H1 (cell line): ENCODE measurements at regions not wholly inside any gene's neighbourhood (a gene's known extent, or its start where the extent isn't known, plus 50 kb on each side); places are given as distances from the start of the nearest gene placed in this dataset.
"Not testable (repeated sequence)": the region's sequence is repeated elsewhere in the genome, so short reads cannot be mapped to it uniquely, and the experiment has no call there.

Experiments
- CTCF ChIA-PET: fragments of 300-600 bp; sonication (Branson Sonifier 250); formaldehyde crosslinking; loops from one replicate; lab custom pipeline; 2021; ENCODE audit not compliant: partially characterized antibody; lab: Charles Lee
- POLR2A ChIA-PET: fragments of 300-600 bp; sonication (Branson Sonifier 250); formaldehyde crosslinking; loops from one replicate; lab custom pipeline; 2021; ENCODE audit warnings: inconsistent platforms; ENCODE audit not compliant: partially characterized antibody; lab: Charles Lee
- DNase-seq, 2 experiments: peaks; one replicate each; pipeline versions ENCODE4 v3.0.0 to v3.0.0-alpha.2; 2010 to 2022; ENCODE audit warnings: low spot score in 2 of 2, low read depth in 1 of 2, mixed read lengths in 1 of 2
- FAIRE-seq: peaks from 2 replicates; lab custom pipeline; 2011; peaks lifted over from hg19 to GRCh38; lab: Jason Lieb, UNC
- H2AFZ ChIP-seq: 2 replicates; pipeline ENCODE4 v1.8.1; 2012; ENCODE audit warnings: low read length, inconsistent platforms
- H2AK5ac ChIP-seq: 2 replicates; pipeline ENCODE4 v1.6.1; 2013; ENCODE audit warnings: low read depth, low read length
- H2BK120ac ChIP-seq: replicated peaks from 2 replicates; pipeline ENCODE3; 2013; ENCODE audit warnings: low read depth, low read length, inconsistent platforms
- H2BK12ac ChIP-seq: 2 replicates; pipeline ENCODE4 v1.6.1; 2013; ENCODE audit warnings: low read depth, low read length
- H2BK15ac ChIP-seq: 2 replicates; pipeline ENCODE4 v1.6.1; 2013; ENCODE audit warnings: low read length
- H2BK20ac ChIP-seq: 2 replicates; pipeline ENCODE4 v1.6.1; 2013; ENCODE audit warnings: low read length
- H2BK5ac ChIP-seq: 2 replicates; pipeline ENCODE4 v1.6.1; 2013; ENCODE audit warnings: low read depth, low read length
- H3K14ac ChIP-seq: 2 replicates; pipeline ENCODE4 v1.6.1; 2013; ENCODE audit warnings: inconsistent platforms; ENCODE audit not compliant: insufficient read length
- H3K18ac ChIP-seq: 2 replicates; pipeline ENCODE4 v1.6.1; 2013; ENCODE audit warnings: low read length; ENCODE audit errors: extremely low read depth
- H3K23ac ChIP-seq: 2 replicates; pipeline ENCODE4 v1.6.1; 2013; ENCODE audit warnings: inconsistent platforms; ENCODE audit not compliant: insufficient read length
- H3K23me2 ChIP-seq: 2 replicates; pipeline ENCODE4 v1.6.1; 2013; ENCODE audit warnings: low read depth, low read length
- H3K27ac ChIP-seq: 2 replicates; pipeline ENCODE4 v1.6.1; 2011; ENCODE audit warnings: low read depth, low read length, inconsistent platforms
- H3K27me3 ChIP-seq, 4 experiments: replicated peaks in 1 of 4; 1 replicate in 1 of 4; 2 replicates in 3 of 4; pipeline versions ENCODE4 v1.6.1 to v1.8.1; 2011 to 2013; ENCODE audit warnings: low read length in 3 of 4, mild to moderate bottlenecking in 3 of 4, inconsistent platforms in 2 of 4, mixed read lengths in 2 of 4, moderate library complexity in 1 of 4; ENCODE audit not compliant: control insufficient read depth in 3 of 4, insufficient read depth in 3 of 4; ENCODE audit errors: extremely low read depth in 1 of 4
- H3K36me3 ChIP-seq, 4 experiments: 2 replicates each; pipeline versions ENCODE4 v1.6.1 to v1.8.1; 2011 to 2013; ENCODE audit warnings: mild to moderate bottlenecking in 4 of 4, low read length in 3 of 4, moderate library complexity in 2 of 4, control low read depth in 1 of 4, inconsistent platforms in 1 of 4; ENCODE audit not compliant: insufficient read depth in 4 of 4, control insufficient read depth in 2 of 4
- H3K4ac ChIP-seq: replicated peaks from 2 replicates; pipeline ENCODE3; 2013; ENCODE audit warnings: low read length, low read depth, mixed read lengths, inconsistent platforms; ENCODE audit not compliant: insufficient read length
- H3K4me1 ChIP-seq, 4 experiments: replicated peaks in 1 of 4; 1 replicate in 1 of 4; 2 replicates in 3 of 4; pipeline versions ENCODE4 v1.6.1 to v1.8.1; 2011 to 2013; ENCODE audit warnings: low read length in 3 of 4, inconsistent platforms in 2 of 4, mixed read lengths in 1 of 4; ENCODE audit not compliant: insufficient read depth in 4 of 4, control insufficient read depth in 3 of 4
- H3K4me2 ChIP-seq, 2 experiments: 2 replicates each; pipeline versions ENCODE4 v1.6.1 to v1.8.1; 2011 to 2013; ENCODE audit warnings: low read depth in 2 of 2, low read length in 2 of 2, control low read depth in 1 of 2, inconsistent platforms in 1 of 2, mild to moderate bottlenecking in 1 of 2; ENCODE audit not compliant: insufficient read depth in 1 of 2
- H3K4me3 ChIP-seq, 4 experiments: fragments of 200-600, 300-600 bp in 1 of 4; sonication (generic), shearing (Covaris generic), sonication (Bioruptor Twin) in 1 of 4; 2 replicates each; pipeline versions ENCODE4 v1.5.1 to v1.8.1; 2011 to 2016; ENCODE audit warnings: low read length in 4 of 4, low read depth in 3 of 4, control low read depth in 2 of 4, inconsistent platforms in 2 of 4, mild to moderate bottlenecking in 2 of 4, mixed read lengths in 1 of 4, moderate library complexity in 1 of 4; ENCODE audit not compliant: insufficient read depth in 2 of 4; ENCODE audit errors: extremely low read depth in 1 of 4
- H3K56ac ChIP-seq: replicated peaks from 2 replicates; pipeline ENCODE3; 2013; ENCODE audit warnings: low read depth, mild to moderate bottlenecking, mixed read lengths, low read length, inconsistent platforms; ENCODE audit not compliant: insufficient read length
- H3K79me1 ChIP-seq: 2 replicates; pipeline ENCODE4 v1.6.1; 2013; ENCODE audit warnings: low read depth, low read length, control low read depth
- H3K79me2 ChIP-seq, 2 experiments: 2 replicates each; pipeline versions ENCODE4 v1.6.1 to v1.8.1; 2012 to 2013; ENCODE audit warnings: low read length in 2 of 2, mild to moderate bottlenecking in 2 of 2, inconsistent platforms in 1 of 2; ENCODE audit not compliant: insufficient read depth in 2 of 2, control insufficient read depth in 1 of 2
- H3K9ac ChIP-seq, 4 experiments: replicated peaks in 1 of 4; 1 replicate in 1 of 4; 2 replicates in 3 of 4; pipeline versions ENCODE4 v1.6.1 to v1.8.1; 2011 to 2013; ENCODE audit warnings: low read depth in 3 of 4, low read length in 3 of 4, control low read depth in 2 of 4, mild to moderate bottlenecking in 2 of 4, moderate library complexity in 2 of 4, inconsistent platforms in 1 of 4; ENCODE audit errors: extremely low read depth in 1 of 4
- H3K9me3 ChIP-seq, 2 experiments: 2 replicates each; pipeline versions ENCODE4 v1.6.1 to v1.8.1; 2012 to 2013; ENCODE audit warnings: mild to moderate bottlenecking in 2 of 2, moderate library complexity in 2 of 2, control low read depth in 1 of 2, inconsistent platforms in 1 of 2, low read depth in 1 of 2, low read length in 1 of 2, mixed read lengths in 1 of 2; ENCODE audit not compliant: insufficient read depth in 2 of 2
- H4K20me1 ChIP-seq, 2 experiments: replicated peaks in 1 of 2; 2 replicates each; pipeline versions ENCODE3 to v1.8.1; 2011 to 2013; ENCODE audit warnings: inconsistent platforms in 2 of 2, low read length in 2 of 2, mild to moderate bottlenecking in 1 of 2; ENCODE audit not compliant: insufficient read depth in 2 of 2, control insufficient read depth in 1 of 2
- H4K5ac ChIP-seq: 2 replicates; pipeline ENCODE4 v1.6.1; 2013; ENCODE audit warnings: low read length, low read depth, mixed read lengths, inconsistent platforms; ENCODE audit not compliant: insufficient read length
- H4K8ac ChIP-seq: 2 replicates; pipeline ENCODE4 v1.8.0; 2013; ENCODE audit warnings: mild to moderate bottlenecking, moderate library complexity, low read length, inconsistent platforms; ENCODE audit not compliant: insufficient read depth; ENCODE audit errors: extremely low read depth
- H4K91ac ChIP-seq: replicated peaks from 2 replicates; pipeline ENCODE3; 2013; ENCODE audit warnings: low read length, mixed read lengths, inconsistent platforms; ENCODE audit not compliant: insufficient read length
- WGBS, 2 experiments: shearing (Covaris generic) in 1 of 2; methylation state at CpG; one replicate each; pipeline versions ENCODE4 v1.1.6 to v1.1.7; 2013 to 2015; ENCODE audit warnings: low lambda C conversion rate in 2 of 2, mixed read lengths in 2 of 2, inconsistent platforms in 1 of 2, low coverage in 1 of 2, missing lambda C conversion rate in 1 of 2; ENCODE audit not compliant: insufficient replicate concordance in 2 of 2, insufficient coverage in 1 of 2, insufficient read length in 1 of 2; ENCODE audit errors: extremely low coverage in 1 of 2, missing lambda C conversion rate in 1 of 2; 5-methylcytosine and 5-hydroxymethylcytosine counted together

- H2BK5ac ChIP-seq, H3K27me3 ChIP-seq, H3K79me1 ChIP-seq, H2BK12ac ChIP-seq, H3K4me3 ChIP-seq, H3K4me1 ChIP-seq, H3K23ac ChIP-seq, H4K20me1 ChIP-seq, H3K36me3 ChIP-seq, H3K4ac ChIP-seq, H2AFZ ChIP-seq, H3K23me2 ChIP-seq, H3K9me3 ChIP-seq, H3K9ac ChIP-seq, H3K27ac ChIP-seq, FAIRE-seq, H2BK20ac ChIP-seq, H4K5ac ChIP-seq, H3K4me2 ChIP-seq, H3K14ac ChIP-seq, H2BK120ac ChIP-seq, H2AK5ac ChIP-seq, H4K91ac ChIP-seq, H2BK15ac ChIP-seq, POLR2A ChIA-PET, DNase-seq, CTCF ChIA-PET, H3K56ac ChIP-seq, H3K18ac ChIP-seq, H3K79me2 ChIP-seq, H4K8ac ChIP-seq: not testable (repeated sequence)
- no CpG with 5 or more reads among the region's 2 CpGs for WGBS, 2 experiments
Observed at GRCh38 chr7:75261660-75262059, 133.8 kb upstream of the TRIM73 start.

GRCh38 chr7:75268158-75268557 is 127.3 kb upstream of the TRIM73 start:
- DNase-seq, H2BK15ac ChIP-seq, H2BK120ac ChIP-seq, H4K91ac ChIP-seq, H3K79me1 ChIP-seq, H2BK12ac ChIP-seq, H3K56ac ChIP-seq, H3K18ac ChIP-seq, H4K5ac ChIP-seq, H3K79me2 ChIP-seq, H4K20me1 ChIP-seq, H3K27ac ChIP-seq, H2BK20ac ChIP-seq, H3K4me3 ChIP-seq, H3K9me3 ChIP-seq, H2AFZ ChIP-seq, H3K23ac ChIP-seq, FAIRE-seq, H3K4ac ChIP-seq, H2BK5ac ChIP-seq, H3K27me3 ChIP-seq, H3K36me3 ChIP-seq, H3K14ac ChIP-seq, H3K4me2 ChIP-seq, CTCF ChIA-PET, H3K4me1 ChIP-seq, H3K23me2 ChIP-seq, H4K8ac ChIP-seq, POLR2A ChIA-PET, H2AK5ac ChIP-seq, H3K9ac ChIP-seq: not testable (repeated sequence)
- WGBS, 2 experiments = no CpG with 5 or more reads among the region's 1 CpG
